ENCODE measurements at regions not wholly inside any gene's neighbourhood (a gene's known extent, or its start where the extent isn't known, plus 50 kb on each side); places are given as distances from the start of the nearest gene placed in this dataset.
A peak's percentile ranks its signal among the peaks of the same experiment; 100 is the strongest.

GRCh38 chr1:79599257-79599656 is 592.7 kb upstream of the ADGRL4 start:
- DNase-seq (ENCODE audit: low read depth), result no peak

GRCh38 chr1:79595931-79596330 is 589.4 kb upstream of the ADGRL4 start:
- no peak for DNase-seq (ENCODE audit: low read depth)

- no peak for DNase-seq (ENCODE audit: low read depth)
Measured at GRCh38 chr1:79594121-79594698, 587.7 kb upstream of the ADGRL4 start.

GRCh38 chr1:79592707-79593106 is 586.2 kb upstream of the ADGRL4 start:
- no peak for DNase-seq (ENCODE audit: low read depth)

- no peak for DNase-seq (ENCODE audit: low read depth)
Measured at GRCh38 chr1:79588719-79589118, 582.2 kb upstream of the ADGRL4 start.

- DNase-seq (ENCODE audit: low read depth), result no peak
Measured at GRCh38 chr1:79587229-79587628, 580.7 kb upstream of the ADGRL4 start.

GRCh38 chr1:79585801-79586200 is 579.3 kb upstream of the ADGRL4 start:
- no peak for DNase-seq (ENCODE audit: low read depth)

GRCh38 chr1:79575424-79575823 is 568.9 kb upstream of the ADGRL4 start:
- DNase-seq (ENCODE audit: low read depth), result no peak

- no peak for DNase-seq (ENCODE audit: low read depth)
Measured at GRCh38 chr1:79568411-79568810, 561.9 kb upstream of the ADGRL4 start.

- DNase-seq (ENCODE audit: low read depth), result no peak
Measured at GRCh38 chr1:79561521-79561978, 555.0 kb upstream of the ADGRL4 start.

- no peak for DNase-seq (ENCODE audit: low read depth)
Measured at GRCh38 chr1:79556189-79556588, 549.7 kb upstream of the ADGRL4 start.

- DNase-seq (ENCODE audit: low read depth), result no peak
Measured at GRCh38 chr1:79554688-79555087, 548.2 kb upstream of the ADGRL4 start.

- peak; percentile 20 for DNase-seq (ENCODE audit: low read depth)
Measured at GRCh38 chr1:79551321-79551720, 544.8 kb upstream of the ADGRL4 start.

GRCh38 chr1:79550402-79550801 is 543.9 kb upstream of the ADGRL4 start:
- DNase-seq (ENCODE audit: low read depth), result no peak

GRCh38 chr1:79549201-79549600 is 542.7 kb upstream of the ADGRL4 start:
- DNase-seq (ENCODE audit: low read depth), result no peak

GRCh38 chr1:79547514-79547913 is 541.0 kb upstream of the ADGRL4 start:
- DNase-seq (ENCODE audit: low read depth), result no peak

GRCh38 chr1:79543394-79543793 is 536.9 kb upstream of the ADGRL4 start:
- no peak for DNase-seq (ENCODE audit: low read depth)

- DNase-seq (ENCODE audit: low read depth), result no peak
Measured at GRCh38 chr1:79539001-79539400, 532.5 kb upstream of the ADGRL4 start.

GRCh38 chr1:79532555-79532954 is 526.0 kb upstream of the ADGRL4 start:
- no peak for DNase-seq (ENCODE audit: low read depth)

GRCh38 chr1:79531790-79532189 is 525.3 kb upstream of the ADGRL4 start:
- no peak for DNase-seq (ENCODE audit: low read depth)

GRCh38 chr1:79530476-79530875 is 523.9 kb upstream of the ADGRL4 start:
- DNase-seq (ENCODE audit: low read depth), result no peak

- no peak for DNase-seq (ENCODE audit: low read depth)
Measured at GRCh38 chr1:79530055-79530454, 523.5 kb upstream of the ADGRL4 start.

GRCh38 chr1:79524126-79524525 is 517.6 kb upstream of the ADGRL4 start:
- DNase-seq (ENCODE audit: low read depth), result no peak

- DNase-seq (ENCODE audit: low read depth), result no peak
Measured at GRCh38 chr1:79519084-79519760, 512.7 kb upstream of the ADGRL4 start.
